HG03196 (cell line): ENCODE measurements at regions not wholly inside any gene's neighbourhood (a gene's known extent, or its start where the extent isn't known, plus 50 kb on each side); places are given as distances from the start of the nearest gene placed in this dataset.

Experiments
- ATAC-seq: cut with Tn5 transposase; IDR thresholded peaks from one replicate; pipeline ENCODE4 v1.9.1; 2021; ENCODE audit not compliant: unreplicated experiment

DNA sequence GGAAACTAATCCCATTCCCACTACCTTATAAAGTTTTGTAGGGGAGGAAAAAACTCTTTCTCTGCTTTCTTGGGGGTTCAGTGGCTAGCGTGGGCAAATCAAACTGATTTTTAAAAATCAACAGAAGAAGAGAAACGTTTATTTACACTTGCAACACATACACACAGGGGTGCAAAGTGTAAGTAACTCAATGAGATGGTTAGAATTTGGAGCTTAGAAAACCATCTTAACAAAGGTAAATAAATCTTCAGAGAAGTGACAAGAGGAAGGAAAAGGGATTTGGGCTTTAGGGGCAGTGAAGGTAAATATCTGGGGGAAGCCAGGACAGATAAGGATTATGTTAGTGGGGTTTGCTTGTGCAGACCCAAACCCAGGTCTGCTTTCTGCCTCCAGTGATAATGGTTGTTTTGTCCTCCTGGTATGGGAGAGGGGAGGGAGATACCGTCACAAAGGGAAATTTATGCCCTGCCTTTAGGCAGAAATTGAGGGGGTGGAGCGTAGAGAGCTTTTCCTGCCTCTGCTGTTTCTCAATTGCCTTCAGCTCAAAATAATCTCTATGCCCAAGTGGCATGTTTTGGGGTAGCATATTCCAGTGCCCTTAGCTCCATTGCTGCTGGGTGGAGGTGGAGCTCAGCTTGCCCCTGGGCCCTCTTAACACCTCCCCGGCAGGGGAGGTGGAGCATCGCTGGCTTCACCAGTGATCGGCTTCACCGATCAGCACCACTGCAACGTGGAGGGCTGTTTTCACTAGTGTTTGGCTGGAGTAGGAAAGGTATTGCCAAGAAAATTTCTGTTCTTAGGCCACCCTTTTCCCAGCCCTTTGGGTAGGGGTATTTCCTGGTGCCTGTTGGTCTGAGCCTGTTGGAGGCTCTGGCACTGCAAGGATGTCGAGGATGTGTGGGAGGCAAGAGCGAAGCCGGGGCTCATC, 92.2 kb downstream of the TEX51 start:
- no peak for ATAC-seq

- no peak for ATAC-seq
Observed at GRCh38 chr2:126994340-126994777, 95.7 kb downstream of the TEX51 start.

- no peak for ATAC-seq
Observed at GRCh38 chr2:126995621-126996377, 97.1 kb downstream of the TEX51 start.

DNA sequence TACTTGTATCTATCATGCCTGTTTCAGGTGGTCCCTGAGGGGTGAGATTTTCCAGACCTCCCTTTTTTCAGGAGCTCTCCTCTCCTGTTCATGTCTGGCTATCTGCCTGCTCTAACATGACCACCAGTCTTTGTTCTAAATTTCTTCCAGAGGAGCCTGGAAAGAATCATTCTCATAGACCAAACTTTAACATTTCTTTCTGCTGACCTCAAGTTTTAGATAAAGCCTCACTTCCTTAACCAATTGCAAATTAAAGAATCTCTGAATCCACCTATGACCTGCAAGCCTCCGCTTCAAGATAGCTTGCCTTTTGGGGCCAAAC, 97.6 kb downstream of the TEX51 start:
- no peak for ATAC-seq
